Right lobe of liver (tissue), 6 donors: ENCODE measurements at regions not wholly inside any gene's neighbourhood (a gene's known extent, or its start where the extent isn't known, plus 50 kb on each side); places are given as distances from the start of the nearest gene placed in this dataset.

Experiments used
- ATAC-seq, 4 donors: fragments of 200-7000 bp; cut with Tn5 transposase; one replicate each; pipeline ENCODE4 v1.9.1; 2020; ENCODE audit warnings: mild to moderate bottlenecking in 4 of 4, moderate library complexity in 4 of 4
- DNase-seq, 3 donors: peaks; one replicate each; pipeline ENCODE4 v3.0.0-alpha.2; 2020
- H3K27ac ChIP-seq, 3 donors: fragments of 200-600 bp; one replicate each; pipeline ENCODE4 v1.8.0; 2022
- H3K27me3 ChIP-seq, 2 donors: fragments of 200-600 bp; one replicate each; pipeline ENCODE4 v1.8.0; 2022
- H3K36me3 ChIP-seq, 4 donors: fragments of 200-600 bp; sonication (generic) in 1 of 4; one replicate each; pipeline versions ENCODE4 v1.5.1 to v1.8.0; 2017 to 2022; ENCODE audit warnings: control low read depth in 1 of 4
- H3K4me1 ChIP-seq, 4 donors: fragments of 200-600 bp; sonication (generic) in 1 of 4; one replicate each; pipeline versions ENCODE4 v1.5.1 to v1.8.0; 2017 to 2022; ENCODE audit warnings: control low read depth in 1 of 4
- H3K4me3 ChIP-seq, 3 donors: fragments of 200-600 bp; one replicate each; pipeline ENCODE4 v1.8.0; 2022
- H3K9me3 ChIP-seq, 4 donors: fragments of 200-600 bp; sonication (generic) in 1 of 4; one replicate each; pipeline versions ENCODE4 v1.5.1 to v1.8.0; 2017 to 2022; ENCODE audit warnings: control low read depth in 1 of 4
- CTCF ChIP-seq, 4 donors: fragments of 200-600 bp in 3 of 4; fragments of 450-650 bp in 1 of 4; IDR thresholded peaks; one replicate each; pipeline versions ENCODE4 v1.5.1 to v1.8.0; 2016 to 2022; ENCODE audit warnings: antibody characterized with exemption in 4 of 4, mild to moderate bottlenecking in 2 of 4
- POLR2A ChIP-seq: fragments of 450-650 bp; IDR thresholded peaks from one replicate; pipeline ENCODE4 v1.6.1; 2017; ENCODE audit warnings: antibody characterized with exemption, mild to moderate bottlenecking
- WGBS: methylation state at CpG from one replicate; pipeline ENCODE4 v1.1.6; 2018; ENCODE audit warnings: low coverage, low lambda C conversion rate; ENCODE audit not compliant: insufficient coverage; ENCODE audit errors: missing lambda C conversion rate; 5-methylcytosine and 5-hydroxymethylcytosine counted together
- intact Hi-C, 2 donors: fragments of 100-400 bp; cut with DNase I; formaldehyde crosslinking; loops; one replicate each; pipeline versions ENCODE4 v1.11.2 to v1.14.1; 2022
- donor health status: DM: no; HTN: yes; CAD: no.
- donor health status: DM: no; HTN: no; CAD: no.
- donor health status: DM: no; HTN: no; CAD: no.
- donor health status: DM: no; HTN: yes; CAD: no.
- donor health status: DM: no; HTN: yes; CAD: no.

- DNase-seq (no peak), ATAC-seq (no peak)
- H3K27me3 ChIP-seq: no peaks in the 10 kb centered on the region
- no peaks in the 10 kb centered on the region for H3K4me1 ChIP-seq
- no peak for TF ChIP-seq CTCF (IDR thresholded peaks at IDR 0.05)
- TF ChIP-seq POLR2A: no peak
- intact Hi-C loops: no loop called here
- H3K36me3 ChIP-seq: no peaks in the 10 kb centered on the region
- no peak overlapping the region for H3K4me3 ChIP-seq
- no peak overlapping the region for H3K27ac ChIP-seq
- no peaks in the 10 kb centered on the region for H3K9me3 ChIP-seq
Measured at GRCh38 chr10:81101062-81101461, 563.4 kb downstream of the SH2D4B start.

- Histone ChIP-seq H3K27me3 (no peaks in the 10 kb centered on the region), H3K36me3 (no peaks in the 10 kb centered on the region), H3K9me3 (no peaks in the 10 kb centered on the region), H3K4me1 (no peaks in the 10 kb centered on the region), H3K27ac (no peak overlapping the region), H3K4me3 (no peak overlapping the region)
- ATAC-seq (no peak), DNase-seq (no peak)
- WGBS: 35% methylated on average over 3 of the region's 3 CpGs
- TF ChIP-seq CTCF (IDR thresholded peaks at IDR 0.05): no peak
- no peak for TF ChIP-seq POLR2A
- intact Hi-C loops: no loop called here
Measured at GRCh38 chr10:81104494-81104893, 566.8 kb downstream of the SH2D4B start.

- H3K4me3 ChIP-seq: no peak overlapping the region
- no peaks in the 10 kb centered on the region for H3K9me3 ChIP-seq
- WGBS: 32% methylated on average over 3 of the region's 3 CpGs
- ATAC-seq (peak in 1 of 4 donors; percentile 11), DNase-seq (no peak)
- TF ChIP-seq POLR2A: no peak
- no peak for TF ChIP-seq CTCF (IDR thresholded peaks at IDR 0.05)
- H3K27me3 ChIP-seq: no peaks in the 10 kb centered on the region
- no peak overlapping the region for H3K27ac ChIP-seq
- H3K4me1 ChIP-seq: no peaks in the 10 kb centered on the region
- intact Hi-C loops: no loop called here
- H3K36me3 ChIP-seq: no peaks in the 10 kb centered on the region
Measured at GRCh38 chr10:81108516-81109199, 571.0 kb downstream of the SH2D4B start.

GRCh38 chr10:81109200-81109752 lies 571.6 kb downstream of the SH2D4B start:
- ATAC-seq: no peak
- DNase-seq: no peak
- H3K36me3 ChIP-seq: no peaks in the 10 kb centered on the region

More at GRCh38 chr10:81109200-81109752, 571.6 kb downstream of the SH2D4B start:
- WGBS: 38% methylated on average over 6 of the region's 6 CpGs
- intact Hi-C loops: no loop called here
- no peak overlapping the region for H3K27ac ChIP-seq
- H3K4me3 ChIP-seq: no peak overlapping the region
- no peaks in the 10 kb centered on the region for H3K4me1 ChIP-seq
- no peak for TF ChIP-seq POLR2A
- no peak for TF ChIP-seq CTCF (IDR thresholded peaks at IDR 0.05)
- no peaks in the 10 kb centered on the region for H3K9me3 ChIP-seq
- no peaks in the 10 kb centered on the region for H3K27me3 ChIP-seq
